ENCODE measurements at regions not wholly inside any gene's neighbourhood (a gene's known extent, or its start where the extent isn't known, plus 50 kb on each side); places are given as distances from the start of the nearest gene placed in this dataset.

DNA sequence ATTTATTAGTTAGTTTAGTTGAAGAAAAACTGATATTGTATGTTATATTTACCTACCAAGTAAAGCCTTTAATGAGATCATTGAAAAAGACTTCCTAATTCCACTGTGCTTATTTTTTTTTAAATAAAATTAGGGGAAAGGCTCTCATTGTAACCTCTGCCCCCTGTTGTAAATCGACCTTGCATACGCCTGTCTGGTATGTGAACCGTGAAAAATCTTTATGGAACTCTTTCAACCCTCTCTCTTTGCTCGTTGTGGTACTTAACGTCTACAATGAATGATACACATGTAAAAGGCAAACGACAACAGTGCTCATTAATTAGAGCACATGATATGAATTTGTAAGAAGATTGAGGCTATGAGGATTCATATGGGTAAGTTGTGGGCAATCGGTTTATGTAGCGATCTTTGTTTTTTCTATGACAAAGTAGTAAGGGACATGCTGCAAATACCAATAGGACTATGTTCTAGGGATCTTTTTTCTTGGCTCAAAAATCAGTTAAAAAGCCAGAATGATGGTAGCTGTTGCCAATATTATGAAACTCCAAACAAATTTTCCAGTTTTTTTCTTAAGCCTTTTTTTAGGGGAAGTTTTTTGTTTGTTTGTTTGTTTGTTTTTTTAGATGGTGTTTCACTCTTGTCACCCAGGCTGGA, 119.0 kb upstream of the MCHR2 start:
- no peak overlapping the region for H3K4me3 Mint-ChIP-seq (ENCODE audit: unreplicated experiment)
- H3K27ac Mint-ChIP-seq (ENCODE audit: unreplicated experiment) = no peak overlapping the region
- no peaks in the 10 kb centered on the region for H3K27me3 Mint-ChIP-seq (ENCODE audit: low read depth)
- H3K9me3 Mint-ChIP-seq (ENCODE audit: low read depth) = no peaks in the 10 kb centered on the region
- no peaks in the 10 kb centered on the region for H3K36me3 Mint-ChIP-seq (ENCODE audit: low read depth)
- TF ChIP-seq, protein P1, sequence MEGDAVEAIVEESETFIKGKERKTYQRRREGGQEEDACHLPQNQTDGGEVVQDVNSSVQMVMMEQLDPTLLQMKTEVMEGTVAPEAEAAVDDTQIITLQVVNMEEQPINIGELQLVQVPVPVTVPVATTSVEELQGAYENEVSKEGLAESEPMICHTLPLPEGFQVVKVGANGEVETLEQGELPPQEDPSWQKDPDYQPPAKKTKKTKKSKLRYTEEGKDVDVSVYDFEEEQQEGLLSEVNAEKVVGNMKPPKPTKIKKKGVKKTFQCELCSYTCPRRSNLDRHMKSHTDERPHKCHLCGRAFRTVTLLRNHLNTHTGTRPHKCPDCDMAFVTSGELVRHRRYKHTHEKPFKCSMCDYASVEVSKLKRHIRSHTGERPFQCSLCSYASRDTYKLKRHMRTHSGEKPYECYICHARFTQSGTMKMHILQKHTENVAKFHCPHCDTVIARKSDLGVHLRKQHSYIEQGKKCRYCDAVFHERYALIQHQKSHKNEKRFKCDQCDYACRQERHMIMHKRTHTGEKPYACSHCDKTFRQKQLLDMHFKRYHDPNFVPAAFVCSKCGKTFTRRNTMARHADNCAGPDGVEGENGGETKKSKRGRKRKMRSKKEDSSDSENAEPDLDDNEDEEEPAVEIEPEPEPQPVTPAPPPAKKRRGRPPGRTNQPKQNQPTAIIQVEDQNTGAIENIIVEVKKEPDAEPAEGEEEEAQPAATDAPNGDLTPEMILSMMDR (IDR thresholded peaks at IDR 0.05) = no peak
- peaks cover 16% of the 10 kb centered on the region for H3K4me1 Mint-ChIP-seq (ENCODE audit: low read depth)
- no peak for DNase-seq (ENCODE audit: low spot score)

DNA sequence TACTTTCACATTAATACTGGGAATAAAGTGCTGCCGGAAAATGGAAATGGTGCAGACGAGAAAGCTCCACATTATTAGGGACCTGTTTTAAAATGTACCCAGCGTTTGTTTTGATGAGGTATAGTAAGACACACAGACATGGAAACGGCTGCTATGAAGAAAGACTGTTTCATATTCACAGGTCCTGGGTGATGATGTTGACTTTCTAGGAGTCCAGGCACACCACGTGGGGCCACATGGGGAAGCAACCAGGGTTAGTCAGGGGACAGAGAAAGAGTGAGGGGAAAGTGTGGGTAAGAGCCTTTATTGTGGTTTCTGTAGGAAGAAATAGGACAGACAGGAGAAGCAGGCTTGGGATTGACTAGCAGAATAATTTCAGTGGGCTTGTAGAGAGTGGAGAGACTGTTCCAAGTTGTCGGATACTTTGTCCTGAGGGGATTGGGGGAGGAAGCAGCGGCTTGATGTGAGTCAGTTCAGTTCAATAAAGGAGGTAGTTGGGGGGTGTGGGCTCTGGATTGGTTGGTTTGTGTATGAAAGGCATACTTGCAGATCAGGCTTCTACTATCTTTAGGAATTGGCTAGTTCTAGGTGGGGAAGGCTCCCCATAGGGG, 112.0 kb upstream of the MCHR2 start:
- peaks cover 4% of the 10 kb centered on the region for H3K27me3 Mint-ChIP-seq (ENCODE audit: low read depth)
- H3K4me1 Mint-ChIP-seq (ENCODE audit: low read depth) = peaks cover 3% of the 10 kb centered on the region
- H3K4me3 Mint-ChIP-seq (ENCODE audit: unreplicated experiment) = no peak overlapping the region
- no peaks in the 10 kb centered on the region for H3K9me3 Mint-ChIP-seq (ENCODE audit: low read depth)
- TF ChIP-seq, protein P1 (IDR thresholded peaks at IDR 0.05) = no peak
- no peaks in the 10 kb centered on the region for H3K36me3 Mint-ChIP-seq (ENCODE audit: low read depth)
- H3K27ac Mint-ChIP-seq (ENCODE audit: unreplicated experiment) = no peak overlapping the region
- no peak for DNase-seq (ENCODE audit: low spot score)

DNA sequence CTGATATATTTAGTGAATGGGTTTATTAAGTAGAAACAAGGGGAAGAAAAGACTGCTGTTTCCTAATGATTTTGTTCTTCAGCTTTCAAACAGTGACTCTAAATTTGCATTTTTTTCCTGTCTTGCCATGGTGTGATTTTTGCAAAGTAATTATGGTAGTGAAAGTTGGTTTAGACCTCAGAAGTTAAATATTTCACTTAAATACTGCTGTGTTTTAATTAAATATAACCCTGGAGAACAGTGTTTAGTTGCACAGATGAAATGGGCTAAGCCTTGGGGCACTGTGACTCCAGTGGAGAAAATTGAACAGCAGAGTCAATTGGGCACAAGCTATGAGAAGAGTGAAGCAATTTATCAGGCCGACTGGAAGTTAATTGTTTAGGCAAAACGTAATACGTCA, 111.1 kb upstream of the MCHR2 start:
- Mint-ChIP-seq H3K27me3 (ENCODE audit: low read depth) (peaks cover 4% of the 10 kb centered on the region), H3K4me3 (ENCODE audit: unreplicated experiment) (no peak overlapping the region), H3K9me3 (ENCODE audit: low read depth) (no peaks in the 10 kb centered on the region), H3K4me1 (ENCODE audit: low read depth) (peaks cover 3% of the 10 kb centered on the region), H3K36me3 (ENCODE audit: low read depth) (no peaks in the 10 kb centered on the region), H3K27ac (ENCODE audit: unreplicated experiment) (no peak overlapping the region)
- no peak for DNase-seq (ENCODE audit: low spot score)
- TF ChIP-seq, protein P1 (IDR thresholded peaks at IDR 0.05) = no peak

DNA sequence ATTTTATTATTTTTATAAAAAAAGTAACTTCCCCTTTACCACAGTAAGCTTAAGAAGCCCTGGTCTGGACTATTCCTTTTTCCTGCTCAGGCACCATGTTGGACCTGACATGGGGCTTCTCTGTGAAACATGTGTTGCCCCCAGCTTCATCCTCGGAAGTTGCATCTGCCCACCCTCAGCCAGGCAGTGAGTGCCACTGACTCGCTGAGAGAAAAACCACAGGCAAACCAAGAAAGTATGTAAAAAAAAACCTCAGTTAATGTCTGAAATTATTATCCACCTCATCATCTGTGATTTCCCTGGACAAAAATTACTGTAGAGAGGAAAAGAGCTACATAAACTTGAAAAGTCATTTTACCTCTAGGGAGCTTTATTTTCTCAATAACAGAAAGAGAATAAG, 109.9 kb upstream of the MCHR2 start:
- no peak for DNase-seq (ENCODE audit: low spot score)
- TF ChIP-seq, protein P1 (IDR thresholded peaks at IDR 0.05) = no peak
- H3K4me3 Mint-ChIP-seq (ENCODE audit: unreplicated experiment) = no peak overlapping the region
- no peaks in the 10 kb centered on the region for H3K36me3 Mint-ChIP-seq (ENCODE audit: low read depth)
- H3K27me3 Mint-ChIP-seq (ENCODE audit: low read depth) = peaks cover 4% of the 10 kb centered on the region
- H3K4me1 Mint-ChIP-seq (ENCODE audit: low read depth) = peaks cover 3% of the 10 kb centered on the region
- no peaks in the 10 kb centered on the region for H3K9me3 Mint-ChIP-seq (ENCODE audit: low read depth)
- H3K27ac Mint-ChIP-seq (ENCODE audit: unreplicated experiment) = no peak overlapping the region

DNA sequence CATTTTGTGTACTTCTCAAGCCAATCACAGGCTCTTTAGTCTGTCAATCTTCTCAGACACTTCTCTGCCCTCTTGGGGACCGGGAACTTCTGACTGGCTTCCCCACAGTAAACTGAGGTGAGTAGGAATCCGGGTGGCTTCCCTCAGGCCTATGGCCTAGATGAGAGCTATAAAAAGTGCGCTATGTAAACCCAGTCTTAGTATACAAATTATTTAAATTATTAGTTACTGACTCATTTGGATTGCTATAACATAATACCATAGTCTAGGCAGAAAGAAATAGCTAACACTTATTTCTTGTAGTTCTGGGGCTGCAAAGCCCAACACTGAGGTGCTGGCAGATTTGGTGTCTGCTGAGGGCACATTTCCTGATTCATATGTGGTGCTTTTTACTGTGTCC, 109.2 kb upstream of the MCHR2 start:
- H3K27ac Mint-ChIP-seq (ENCODE audit: unreplicated experiment) = no peak overlapping the region
- DNase-seq (ENCODE audit: low spot score) = no peak

More for the DNA sequence above, 109.2 kb upstream of the MCHR2 start:
- TF ChIP-seq, protein P1 (IDR thresholded peaks at IDR 0.05) = no peak
- Mint-ChIP-seq H3K9me3 (ENCODE audit: low read depth) (no peaks in the 10 kb centered on the region), H3K36me3 (ENCODE audit: low read depth) (no peaks in the 10 kb centered on the region), H3K4me1 (ENCODE audit: low read depth) (peaks cover 3% of the 10 kb centered on the region), H3K27me3 (ENCODE audit: low read depth) (peaks cover 7% of the 10 kb centered on the region), H3K4me3 (ENCODE audit: unreplicated experiment) (no peak overlapping the region)
